ENCODE measurements at regions not wholly inside any gene's neighbourhood (a gene's known extent, or its start where the extent isn't known, plus 50 kb on each side); places are given as distances from the start of the nearest gene placed in this dataset.

DNA sequence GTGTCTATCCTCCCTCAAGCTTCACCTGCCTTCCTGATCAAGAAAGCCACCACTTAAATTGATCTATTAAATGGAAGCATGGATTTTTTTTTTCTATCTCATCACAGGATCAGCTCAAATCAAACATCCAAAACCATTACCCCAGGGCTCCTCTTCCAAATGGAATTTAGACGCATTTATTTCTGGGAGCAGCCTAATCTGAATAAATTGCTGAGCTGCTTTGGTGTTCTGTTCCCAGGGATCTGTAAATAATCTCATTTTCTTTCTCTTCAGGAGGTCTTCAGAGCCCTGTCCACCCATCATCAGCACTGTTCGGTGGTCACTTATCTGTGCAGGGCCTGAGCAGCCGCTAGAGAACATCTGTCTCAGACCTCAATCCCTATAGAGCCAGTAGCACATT, 695.4 kb upstream of the TMEM132C start:
- TF ChIP-seq, protein P1, sequence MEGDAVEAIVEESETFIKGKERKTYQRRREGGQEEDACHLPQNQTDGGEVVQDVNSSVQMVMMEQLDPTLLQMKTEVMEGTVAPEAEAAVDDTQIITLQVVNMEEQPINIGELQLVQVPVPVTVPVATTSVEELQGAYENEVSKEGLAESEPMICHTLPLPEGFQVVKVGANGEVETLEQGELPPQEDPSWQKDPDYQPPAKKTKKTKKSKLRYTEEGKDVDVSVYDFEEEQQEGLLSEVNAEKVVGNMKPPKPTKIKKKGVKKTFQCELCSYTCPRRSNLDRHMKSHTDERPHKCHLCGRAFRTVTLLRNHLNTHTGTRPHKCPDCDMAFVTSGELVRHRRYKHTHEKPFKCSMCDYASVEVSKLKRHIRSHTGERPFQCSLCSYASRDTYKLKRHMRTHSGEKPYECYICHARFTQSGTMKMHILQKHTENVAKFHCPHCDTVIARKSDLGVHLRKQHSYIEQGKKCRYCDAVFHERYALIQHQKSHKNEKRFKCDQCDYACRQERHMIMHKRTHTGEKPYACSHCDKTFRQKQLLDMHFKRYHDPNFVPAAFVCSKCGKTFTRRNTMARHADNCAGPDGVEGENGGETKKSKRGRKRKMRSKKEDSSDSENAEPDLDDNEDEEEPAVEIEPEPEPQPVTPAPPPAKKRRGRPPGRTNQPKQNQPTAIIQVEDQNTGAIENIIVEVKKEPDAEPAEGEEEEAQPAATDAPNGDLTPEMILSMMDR (IDR thresholded peaks at IDR 0.05; ENCODE audit: insufficient read depth, missing control alignments), result no peak
- DNase-seq (ENCODE audit: insufficient read length, low spot score), result no peak
- FAIRE-seq, result no peak

DNA sequence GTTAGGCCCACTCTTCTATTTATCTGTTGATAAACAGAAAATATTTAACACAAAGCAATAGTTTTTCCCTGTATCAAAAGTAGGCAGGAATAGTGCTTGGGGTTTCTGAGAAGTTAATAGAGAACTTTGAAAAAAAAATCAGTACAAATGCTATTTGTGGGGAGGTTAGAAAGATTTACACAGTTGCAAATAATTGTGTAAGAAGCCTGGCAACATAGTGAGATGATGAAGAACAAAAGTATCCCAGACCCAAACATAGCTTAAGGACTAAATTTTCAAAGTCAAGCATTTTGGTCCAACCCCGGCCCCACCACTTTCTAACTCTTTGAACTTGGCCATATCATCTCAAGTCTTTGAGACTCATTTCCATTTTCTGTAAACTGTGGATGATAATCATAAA, 687.5 kb upstream of the TMEM132C start:
- FAIRE-seq (no peak), DNase-seq (ENCODE audit: insufficient read length, low spot score) (no peak)
- TF ChIP-seq, protein P1 (IDR thresholded peaks at IDR 0.05; ENCODE audit: insufficient read depth, missing control alignments), result no peak

DNA sequence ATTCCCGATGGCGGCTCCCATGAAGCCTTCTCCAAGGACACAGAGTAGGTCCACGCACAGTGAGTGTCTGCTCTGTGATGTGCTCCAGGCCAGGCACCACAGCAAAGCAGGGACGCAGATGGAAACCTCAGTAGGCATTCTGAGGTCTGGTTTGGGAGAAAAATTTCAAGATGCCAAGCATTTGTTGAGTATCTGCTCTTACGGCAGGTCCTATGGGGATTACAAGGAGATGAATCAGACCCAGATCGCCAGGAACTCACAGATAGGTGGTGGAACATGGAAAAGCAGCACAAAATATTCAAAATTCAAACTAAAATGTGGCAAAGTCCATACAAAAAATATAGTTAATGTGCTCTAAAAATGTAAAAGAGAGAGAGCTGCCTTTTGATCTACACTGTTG, 684.9 kb upstream of the TMEM132C start:
- FAIRE-seq, result no peak
- no peak for DNase-seq (ENCODE audit: insufficient read length, low spot score)

DNA sequence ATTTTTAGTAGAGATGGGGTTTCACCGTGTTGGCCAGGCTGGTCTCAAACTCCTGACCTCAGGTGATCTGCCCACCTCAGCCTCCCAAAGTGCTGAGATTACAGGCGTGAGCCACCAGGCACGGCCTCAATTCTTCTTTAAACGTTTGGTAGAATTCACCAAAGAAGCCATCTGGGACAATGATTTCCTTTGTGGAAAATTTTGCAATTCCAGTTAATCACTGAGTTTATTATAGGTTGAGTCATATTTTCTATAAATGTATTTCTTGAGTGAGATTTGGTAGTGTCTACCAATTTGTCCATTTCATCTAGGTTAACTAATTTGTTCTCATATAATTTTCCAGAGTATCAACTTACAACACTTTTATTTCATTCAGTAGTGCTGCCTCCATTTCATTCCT, 683.9 kb upstream of the TMEM132C start:
- no peak for DNase-seq (ENCODE audit: insufficient read length, low spot score)
- no peak for FAIRE-seq
- TF ChIP-seq, protein P1 (IDR thresholded peaks at IDR 0.05; ENCODE audit: insufficient read depth, missing control alignments), result no peak

More for the DNA sequence above, 684.9 kb upstream of the TMEM132C start:
- TF ChIP-seq, protein P1 (IDR thresholded peaks at IDR 0.05; ENCODE audit: insufficient read depth, missing control alignments), result no peak

DNA sequence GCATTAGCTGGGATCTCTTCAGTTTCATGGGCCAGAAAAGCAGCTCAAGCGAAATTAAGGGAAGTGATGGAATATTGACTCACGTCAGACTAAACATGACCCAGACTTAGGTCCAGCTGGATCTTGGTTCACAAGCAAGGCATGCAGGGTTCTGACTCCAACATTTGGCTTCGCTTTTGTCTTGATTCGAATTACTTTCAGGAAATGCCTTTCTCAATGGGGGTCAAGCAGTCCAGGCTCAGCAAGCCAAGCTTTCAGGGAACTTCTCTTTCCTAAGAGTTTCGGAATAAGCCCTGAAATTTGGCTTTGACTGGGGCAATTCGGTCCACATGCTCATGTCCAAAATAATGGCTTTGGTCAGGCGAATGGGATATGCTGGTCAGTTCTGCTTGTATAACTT, 678.7 kb upstream of the TMEM132C start:
- DNase-seq (ENCODE audit: insufficient read length, low spot score) (no peak), FAIRE-seq (no peak)
- TF ChIP-seq, protein P1 (IDR thresholded peaks at IDR 0.05; ENCODE audit: insufficient read depth, missing control alignments), result no peak

DNA sequence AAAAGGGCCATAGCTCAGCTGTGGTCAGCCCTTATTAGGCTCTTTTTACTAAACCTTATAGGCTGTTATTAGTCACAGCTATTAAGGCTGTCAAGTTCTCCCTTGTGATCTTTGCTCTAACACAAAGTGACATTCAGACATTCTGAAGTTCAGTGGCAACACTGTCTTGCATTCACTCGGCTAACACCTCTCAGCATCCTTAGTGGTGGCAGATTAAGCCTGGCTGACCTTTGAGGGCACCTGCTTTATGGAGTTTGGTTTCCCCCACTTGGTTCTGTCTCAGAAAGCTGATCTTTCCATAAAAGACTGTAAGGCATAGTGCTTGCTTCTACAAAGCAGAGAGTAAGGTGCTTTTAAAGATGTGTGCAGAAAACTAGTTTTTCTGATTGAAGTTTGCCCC, 677.4 kb upstream of the TMEM132C start:
- TF ChIP-seq, protein P1 (IDR thresholded peaks at IDR 0.05; ENCODE audit: insufficient read depth, missing control alignments), result no peak
- FAIRE-seq (no peak), DNase-seq (ENCODE audit: insufficient read length, low spot score) (no peak)

DNA sequence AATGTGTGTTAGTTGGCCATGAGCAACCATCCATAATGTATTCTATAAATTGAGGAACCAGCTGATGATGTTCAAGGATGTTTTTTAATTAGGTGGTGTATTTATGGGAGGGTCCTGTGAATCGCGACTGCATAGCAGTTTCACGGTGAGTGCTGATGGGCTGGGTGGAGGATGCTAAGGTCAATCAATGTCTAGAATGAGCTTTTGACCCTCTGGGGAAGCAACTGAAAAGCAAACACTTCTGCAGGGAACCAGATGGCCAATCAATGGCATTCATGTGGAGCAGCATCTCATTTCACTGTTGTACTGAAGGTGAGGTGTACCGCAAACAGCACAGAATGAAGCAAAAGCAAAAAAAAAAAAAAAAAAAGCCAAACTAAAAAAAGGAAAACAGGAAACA, 676.1 kb upstream of the TMEM132C start:
- TF ChIP-seq, protein P1 (IDR thresholded peaks at IDR 0.05; ENCODE audit: insufficient read depth, missing control alignments), result no peak
- DNase-seq (ENCODE audit: insufficient read length, low spot score) (no peak), FAIRE-seq (no peak)
